NCI-H1930 (cell line): ENCODE measurements at regions not wholly inside any gene's neighbourhood (a gene's known extent, or its start where the extent isn't known, plus 50 kb on each side); places are given as distances from the start of the nearest gene placed in this dataset.
"Not testable (repeated sequence)": the region's sequence is repeated elsewhere in the genome, so short reads cannot be mapped to it uniquely, and the experiment has no call there.

Experiments used
- DNase-seq, 2 experiments: peaks; one replicate each; lab custom pipeline; 2025; lab: John Stamatoyannopoulos, UW

DNA sequence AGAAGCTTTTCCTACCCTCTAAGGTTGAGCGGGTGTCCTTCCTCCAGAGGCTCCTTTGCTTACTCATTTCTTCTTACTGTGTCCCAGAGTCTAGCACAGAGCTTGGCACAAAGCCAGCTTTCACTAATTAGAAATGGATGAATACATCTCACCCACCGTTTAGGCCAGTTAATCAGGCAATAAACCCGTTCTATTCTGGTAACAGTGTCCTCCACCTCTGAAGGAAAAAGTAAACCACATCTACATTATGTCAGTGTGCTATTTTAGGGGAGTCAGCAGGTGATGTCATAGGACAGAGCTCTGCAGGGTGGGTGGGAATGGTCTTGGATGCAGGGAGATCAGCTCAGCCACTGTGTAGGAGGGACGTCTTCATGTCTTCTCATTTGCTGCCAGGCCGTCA, 109.2 kb downstream of the OSTF1 start:
- DNase-seq: no peak

DNA sequence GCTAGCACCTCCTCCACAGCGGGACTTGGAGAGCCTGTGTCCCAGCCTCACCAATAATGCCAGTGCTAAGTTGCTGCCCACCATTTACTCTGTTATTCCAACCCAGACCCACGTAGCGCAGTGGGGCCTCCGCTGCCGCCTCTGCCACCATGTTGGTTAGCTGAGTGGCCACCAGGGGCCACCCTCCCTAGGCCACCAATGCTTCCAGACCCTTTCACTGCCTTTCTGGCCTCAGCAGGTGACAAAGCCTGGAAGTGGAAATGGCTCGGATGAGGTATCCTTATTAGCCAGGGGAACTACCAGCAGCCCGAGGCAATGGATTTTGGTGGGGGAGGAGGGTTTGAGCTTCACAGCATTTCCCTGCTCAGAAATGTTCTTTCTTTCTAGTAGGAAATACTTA, 110.1 kb downstream of the OSTF1 start:
- DNase-seq: no peak

DNA sequence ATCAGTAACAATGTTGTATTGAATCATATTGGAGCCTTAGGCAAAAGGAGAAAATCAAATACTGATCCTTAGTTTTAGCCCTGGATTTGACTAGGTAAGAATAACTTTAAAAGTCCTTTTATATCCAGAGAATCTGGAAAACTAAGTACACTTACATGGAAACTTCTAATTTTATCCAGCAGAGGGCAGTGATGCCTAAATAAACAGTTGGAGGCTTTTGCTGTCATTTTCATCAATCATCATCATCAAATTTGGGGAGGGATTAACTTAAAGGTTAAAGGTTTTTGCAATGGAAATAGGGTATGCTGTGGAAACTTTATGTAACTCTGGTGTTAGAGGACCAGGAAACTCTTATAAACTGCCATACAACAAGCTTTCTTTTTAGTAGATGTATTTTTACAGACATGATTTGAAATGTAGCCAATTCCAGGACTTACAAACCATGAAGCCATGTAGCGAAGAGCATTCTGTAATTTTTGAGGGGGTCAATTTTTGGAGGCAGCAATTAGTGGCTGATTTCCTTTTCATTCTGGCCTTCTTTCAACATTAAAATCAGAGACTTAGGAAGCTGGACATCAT, 112.7 kb downstream of the OSTF1 start:
- DNase-seq: peak in 1 of 2 experiments; percentile 31

DNA sequence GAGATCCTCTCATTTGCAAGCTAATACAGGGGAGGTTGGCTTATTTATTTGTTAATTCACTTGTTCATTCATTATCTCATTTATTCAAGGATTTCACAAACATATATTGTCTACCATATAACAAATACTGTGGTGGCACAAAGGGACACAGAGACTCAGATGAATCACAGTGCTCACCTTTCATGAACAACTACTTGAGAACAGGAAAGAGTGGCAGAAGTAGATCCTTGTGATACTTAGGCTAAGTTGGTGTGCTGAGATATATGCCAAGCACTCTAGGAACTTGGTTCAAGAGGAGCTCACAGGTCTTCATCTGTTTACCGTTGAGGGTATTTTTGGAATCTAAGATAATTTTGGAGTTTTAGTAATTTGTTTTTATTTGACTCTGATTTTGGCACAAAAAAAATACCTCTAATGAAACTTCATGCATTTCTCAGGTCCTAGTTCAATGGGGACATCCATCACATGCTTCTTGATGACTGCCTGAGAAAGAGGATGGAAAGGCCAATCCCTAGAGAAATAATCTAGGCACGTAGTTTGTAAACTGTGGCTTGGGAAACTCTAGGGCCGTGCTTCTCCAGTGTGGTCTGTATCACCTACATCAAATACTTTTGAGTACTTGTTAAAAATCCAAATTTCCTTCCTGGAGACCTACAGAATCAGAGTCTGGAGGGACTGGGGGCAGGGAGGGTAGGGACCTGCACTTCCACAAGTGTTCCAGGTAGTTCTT, 113.3 kb downstream of the OSTF1 start:
- DNase-seq: no peak

DNA sequence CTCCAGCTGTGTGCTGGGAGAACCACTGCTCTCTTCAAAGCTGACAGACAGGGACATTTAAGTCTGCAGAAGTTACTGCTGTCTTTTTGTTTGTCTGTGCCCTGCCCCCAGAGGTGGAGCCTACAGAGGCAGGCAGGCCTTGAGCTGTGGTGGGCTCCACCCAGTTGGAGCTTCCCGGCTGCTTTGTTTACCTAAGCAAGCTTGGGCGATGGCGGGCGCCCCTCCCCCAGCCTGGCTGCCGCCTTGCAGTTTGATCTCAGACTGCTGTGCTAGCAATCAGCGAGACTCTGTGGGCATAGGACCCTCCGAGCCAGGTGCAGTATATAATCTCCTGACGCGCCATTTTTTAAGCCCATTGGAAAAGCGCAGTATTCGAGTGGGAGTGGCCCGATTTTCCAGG, 119.7 kb downstream of the OSTF1 start:
- not testable (repeated sequence) for DNase-seq

DNA sequence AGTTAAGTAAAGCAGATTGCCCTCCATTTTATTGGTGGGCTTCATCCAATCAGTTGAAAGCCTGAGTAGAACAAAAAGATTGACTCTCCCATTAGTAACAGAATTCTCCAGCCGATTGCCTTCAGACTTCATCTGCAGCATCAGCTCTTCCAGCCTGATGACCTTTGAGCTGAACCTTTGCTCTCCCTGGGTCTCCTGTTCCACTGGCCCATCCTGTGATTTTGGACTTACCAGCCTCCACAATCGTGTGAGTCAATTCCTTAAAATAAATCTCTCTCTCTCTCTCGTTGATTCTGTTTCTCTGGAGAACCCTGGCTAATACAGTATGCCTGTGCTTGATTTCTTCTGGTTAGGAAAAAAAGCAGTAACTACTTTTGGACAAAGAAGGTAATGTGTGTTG, 121.9 kb downstream of the OSTF1 start:
- DNase-seq: no peak

DNA sequence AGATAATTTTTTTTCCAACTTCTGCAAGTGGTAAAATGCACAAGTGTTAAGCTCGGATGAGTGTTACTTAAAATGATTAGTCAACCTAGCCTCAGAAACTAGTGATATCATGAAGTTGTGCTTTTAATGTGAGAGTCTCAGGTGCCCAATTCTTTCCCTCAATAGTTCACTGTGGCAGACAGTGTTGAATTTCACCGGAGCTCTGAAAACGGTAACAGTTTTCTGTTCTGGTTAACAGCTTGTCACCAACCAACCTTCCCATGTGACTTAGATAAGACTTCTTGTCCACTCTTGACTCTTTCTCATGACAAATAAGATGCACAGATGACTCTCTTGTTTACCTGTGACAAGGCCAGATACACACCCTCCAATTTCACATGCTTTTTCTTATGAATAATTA, 125.5 kb downstream of the OSTF1 start:
- DNase-seq: no peak

DNA sequence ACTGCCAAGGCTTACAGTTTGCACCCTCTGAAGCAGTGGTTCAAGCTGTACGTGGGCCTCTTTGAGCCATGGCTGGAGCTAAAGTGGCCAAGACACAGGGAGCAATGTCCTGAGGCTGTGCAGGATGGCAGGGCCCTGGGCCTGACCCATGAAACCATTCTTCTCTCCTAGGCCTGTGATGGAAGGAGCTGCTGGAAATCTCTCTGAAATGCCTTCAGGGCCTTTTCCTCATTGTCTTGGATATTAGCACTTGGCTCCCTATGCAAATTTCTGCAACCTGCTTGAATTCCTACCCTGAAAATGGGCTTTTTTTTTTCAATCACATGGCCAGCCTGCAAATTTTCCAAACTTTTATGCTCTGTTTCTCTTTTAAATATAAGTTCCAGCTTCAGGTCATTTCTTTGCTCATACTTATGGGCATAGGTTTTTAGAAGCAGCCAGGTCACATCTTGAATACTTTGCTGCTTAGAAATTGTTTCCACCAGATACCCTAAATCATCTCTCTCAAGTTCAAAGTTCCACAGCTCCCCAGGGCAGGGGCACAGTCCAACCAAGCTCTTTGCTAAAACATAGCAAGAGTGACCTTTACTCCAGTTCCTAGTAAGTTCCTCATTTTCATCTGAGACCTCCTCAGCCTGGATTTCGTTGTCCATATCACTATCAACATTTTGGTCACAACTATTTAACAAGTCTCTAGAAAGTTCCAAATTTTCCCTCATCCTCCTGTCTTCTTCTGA, 138.3 kb downstream of the OSTF1 start:
- DNase-seq: no peak

DNA sequence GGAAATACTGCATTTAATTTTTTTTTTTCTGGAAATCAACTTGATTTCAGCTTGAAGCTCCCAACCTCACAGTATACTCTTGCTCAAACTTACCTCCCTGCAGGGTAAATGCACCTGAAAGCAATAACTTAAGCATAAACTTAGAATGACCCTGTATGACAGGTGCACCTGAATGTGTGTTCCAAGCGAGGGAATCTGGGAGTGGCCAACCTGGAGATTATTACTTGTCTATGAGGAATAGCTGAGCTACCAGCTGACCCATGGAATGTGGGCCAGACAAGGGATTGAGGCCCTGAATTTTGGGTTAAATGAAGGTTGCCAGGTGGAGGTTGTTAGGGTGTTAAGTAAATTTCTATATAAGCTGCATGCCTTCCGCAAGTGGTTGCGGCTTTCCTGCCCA, 140.6 kb downstream of the OSTF1 start:
- no peak for DNase-seq

DNA sequence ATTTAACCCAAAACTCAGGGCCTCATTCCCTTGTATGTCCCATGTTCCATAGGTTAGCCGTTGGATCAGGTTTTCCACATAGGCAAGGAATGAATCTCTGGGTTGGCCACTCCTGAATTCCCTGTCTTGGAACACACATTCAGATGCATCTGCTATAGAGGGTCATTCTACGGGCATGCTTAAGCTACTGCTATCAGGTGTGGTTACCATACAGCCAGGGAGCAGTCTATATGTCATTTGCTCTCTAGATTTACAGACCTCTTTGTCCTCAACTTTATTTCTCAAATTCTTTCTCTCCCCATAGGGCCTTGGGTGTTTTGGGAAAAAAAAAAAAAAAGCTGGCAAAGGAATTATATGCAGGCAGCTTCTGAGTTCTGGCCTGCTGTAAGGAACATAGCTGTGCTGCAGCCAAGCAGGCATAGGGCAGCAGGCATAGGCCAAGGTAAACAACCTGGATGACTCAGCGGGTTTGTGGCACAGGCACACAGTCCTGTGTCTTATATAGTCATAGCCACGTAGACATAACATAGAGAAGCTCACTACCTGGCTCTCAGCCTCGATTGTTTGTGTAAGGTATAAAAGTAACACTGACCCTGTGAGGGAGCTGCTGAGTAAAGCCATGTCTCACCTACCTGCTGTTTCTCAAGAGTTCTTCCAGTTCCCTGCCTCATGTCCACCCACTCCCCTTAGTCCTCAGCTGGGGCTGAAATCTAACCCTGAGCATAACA, 141.5 kb downstream of the OSTF1 start:
- DNase-seq: no peak

DNA sequence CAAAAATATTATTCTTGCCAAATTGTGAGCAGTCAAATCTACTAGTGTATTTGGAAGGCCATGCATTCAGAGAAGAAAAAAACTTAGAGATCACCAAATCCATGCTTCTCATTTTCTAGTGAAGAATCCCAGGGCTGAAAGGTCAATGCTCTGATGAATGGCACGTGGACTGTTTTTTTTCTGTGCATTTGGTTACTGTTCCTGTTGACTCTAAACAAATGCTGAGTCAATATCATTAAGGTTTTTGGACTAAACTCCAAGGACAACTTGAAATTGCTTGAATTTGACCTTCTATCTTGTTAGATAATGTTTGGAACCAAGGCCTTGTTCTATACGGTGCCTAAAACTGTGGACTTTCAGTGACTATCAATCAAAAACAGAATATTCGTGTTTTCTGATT, 142.2 kb downstream of the OSTF1 start:
- no peak for DNase-seq

DNA sequence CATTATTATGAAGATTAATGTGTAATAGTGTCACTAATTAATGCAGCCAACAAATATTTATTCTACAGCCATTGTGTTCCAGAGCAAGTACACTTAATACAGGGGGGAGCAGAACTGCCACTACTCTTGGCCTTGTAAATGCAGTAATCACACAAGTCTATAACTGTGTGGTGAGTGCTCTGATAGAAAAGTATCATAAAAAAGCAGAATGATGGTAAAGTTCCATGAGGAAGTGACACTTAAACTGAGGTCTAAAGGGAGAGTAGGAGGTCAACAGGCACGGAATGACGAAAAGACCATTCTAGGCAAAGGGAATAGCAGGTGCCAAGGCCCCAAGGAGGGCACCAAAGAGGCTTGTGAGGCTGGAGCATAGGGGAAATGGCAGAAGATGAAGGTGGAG, 142.9 kb downstream of the OSTF1 start:
- DNase-seq: no peak

DNA sequence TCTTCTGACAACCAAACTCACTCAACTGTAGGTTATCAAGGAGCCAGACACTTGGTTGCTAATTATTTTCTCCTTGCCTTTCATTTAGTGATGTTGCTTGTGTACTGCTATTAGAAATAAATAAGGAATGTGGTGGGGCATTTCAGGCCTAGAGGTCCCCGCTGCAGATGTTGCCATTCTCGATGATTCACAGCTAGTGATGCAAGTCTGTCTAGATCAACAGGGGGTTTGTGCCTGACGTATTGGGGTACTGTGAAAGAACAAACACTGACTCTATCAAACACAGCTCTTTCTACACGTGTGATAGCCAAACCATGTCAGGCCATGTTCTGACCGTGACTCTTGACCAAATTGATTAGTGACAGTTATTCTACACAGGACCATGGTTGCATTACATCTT, 144.7 kb downstream of the OSTF1 start:
- no peak for DNase-seq

DNA sequence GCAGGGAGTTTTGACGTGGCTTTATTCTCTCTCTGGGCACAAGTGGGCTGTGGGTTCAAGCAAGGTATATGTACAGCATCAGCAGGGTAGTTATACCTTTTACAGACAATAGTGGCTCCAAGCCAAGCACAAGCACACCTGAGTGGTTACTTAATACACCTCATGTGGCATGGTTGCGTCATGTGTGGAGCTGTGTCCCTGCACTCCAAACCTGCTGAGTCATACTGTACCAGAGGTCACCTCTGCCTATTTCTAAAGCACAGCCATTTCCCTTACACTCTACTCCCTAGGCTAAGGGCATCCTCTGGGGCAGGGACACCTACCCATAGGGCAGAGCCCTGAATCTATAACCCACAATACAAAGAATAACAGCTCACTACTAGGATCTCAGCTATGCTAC, 147.3 kb downstream of the OSTF1 start:
- DNase-seq: no peak

DNA sequence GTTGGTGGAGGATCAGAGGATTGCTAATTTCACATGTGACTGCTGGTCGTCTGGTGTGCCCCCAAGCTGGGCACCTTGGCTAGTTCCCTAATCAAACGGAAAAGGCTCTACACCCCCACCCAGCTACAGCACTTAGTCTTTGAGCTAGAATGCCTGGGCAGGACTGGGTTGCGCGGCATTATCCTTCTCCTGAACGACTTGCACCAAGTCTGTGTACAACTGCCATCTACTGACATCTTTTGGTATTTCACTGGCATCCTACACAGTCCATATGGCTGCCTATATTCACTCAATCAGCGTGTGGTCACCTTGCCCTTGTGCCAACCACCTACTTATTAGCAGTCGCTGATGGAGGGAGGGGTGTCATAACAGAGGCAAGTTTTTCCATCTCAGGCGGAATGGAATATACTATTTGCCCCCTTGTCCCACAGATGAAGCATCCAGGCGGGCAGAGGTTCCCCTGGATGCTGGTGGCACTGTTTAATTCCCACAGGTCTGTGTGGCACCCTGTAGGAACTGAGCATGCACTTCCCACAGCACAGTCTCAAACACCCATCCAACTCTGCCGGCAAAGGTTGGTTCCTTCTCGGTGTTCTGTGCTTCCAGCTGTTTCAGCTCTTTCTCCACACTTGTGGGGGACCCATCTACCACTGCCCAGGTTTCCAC, 150.1 kb downstream of the OSTF1 start:
- peak in 1 of 2 experiments; percentile 26 for DNase-seq

DNA sequence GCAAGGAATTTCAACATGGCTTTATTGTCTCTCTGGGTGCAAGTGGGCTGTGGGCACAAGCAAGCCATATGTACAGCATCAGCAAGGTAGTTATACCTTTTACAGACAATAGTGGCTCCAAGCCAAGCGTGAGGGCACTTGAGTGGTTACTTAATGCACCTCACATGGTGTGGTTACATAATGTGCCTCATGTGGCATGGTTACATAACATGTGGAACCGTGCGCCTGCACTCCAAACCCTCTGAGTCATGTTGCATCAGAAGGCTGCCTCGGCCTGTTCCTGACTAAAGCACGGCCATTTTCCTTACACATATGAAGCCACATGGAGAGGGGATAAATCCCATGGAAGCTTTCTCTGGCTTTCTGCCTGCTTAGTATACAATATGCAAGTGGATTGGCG, 150.9 kb downstream of the OSTF1 start:
- no peak for DNase-seq

DNA sequence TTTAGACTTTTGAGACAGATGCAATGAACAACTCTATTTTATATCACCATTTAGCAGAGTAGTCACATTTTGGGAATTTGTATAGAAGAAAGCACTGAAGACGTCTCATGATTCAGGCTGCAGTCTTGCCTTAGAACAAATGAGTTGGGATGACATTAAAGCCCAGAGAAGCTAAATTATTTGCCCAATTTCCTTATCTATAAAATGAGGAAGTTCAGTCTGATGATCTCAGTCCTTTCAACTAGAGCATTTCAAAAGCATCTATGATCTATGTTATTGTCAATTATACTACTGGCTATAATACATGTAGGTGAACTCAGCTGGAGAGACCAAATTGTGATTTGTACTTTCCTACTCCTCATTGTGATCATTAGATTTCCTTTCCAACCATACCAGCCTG, 154.1 kb downstream of the OSTF1 start:
- DNase-seq: no peak

DNA sequence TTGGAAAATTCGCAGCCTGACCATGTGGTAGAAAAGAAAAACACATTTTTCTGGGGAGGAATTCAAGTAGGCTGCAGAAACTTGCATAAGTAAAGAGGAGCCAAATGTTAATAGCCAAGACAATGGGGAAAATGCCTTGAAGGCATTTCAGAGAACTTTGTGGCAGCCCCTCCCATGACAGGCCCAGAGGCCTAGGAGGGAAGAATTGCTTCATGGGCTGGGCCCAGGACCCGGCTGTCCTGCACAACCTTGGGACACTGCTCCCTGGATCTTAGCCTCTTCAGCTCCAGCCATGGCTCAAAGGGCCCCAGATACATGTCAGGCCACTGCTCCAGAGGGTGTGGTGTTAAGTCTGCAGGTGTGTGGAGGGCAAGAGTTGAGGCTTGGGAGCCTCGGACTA, 158.6 kb downstream of the OSTF1 start:
- DNase-seq: no peak

DNA sequence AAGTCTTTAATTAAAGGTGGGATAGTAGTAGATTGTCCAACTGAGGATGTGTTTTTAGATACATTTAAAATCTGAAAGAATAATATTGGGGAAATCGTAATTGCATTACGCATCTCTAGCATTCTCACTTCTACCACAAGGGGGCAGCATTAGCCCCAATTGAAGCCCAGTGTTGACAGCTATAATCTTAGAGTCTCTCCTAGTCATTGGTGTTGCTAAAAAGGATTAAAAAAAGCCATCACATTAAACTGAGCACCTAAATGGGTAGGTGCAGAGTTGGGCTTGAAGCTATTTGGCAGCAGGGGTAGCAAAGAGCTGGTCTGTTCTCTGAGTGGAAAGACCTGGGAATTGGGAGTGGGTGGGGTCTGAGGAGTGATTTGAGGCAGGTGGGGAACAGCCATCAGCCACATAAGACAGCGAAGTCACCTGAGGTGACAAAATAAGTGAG, 177.2 kb downstream of the OSTF1 start:
- DNase-seq: peak; percentile 5 to 34

DNA sequence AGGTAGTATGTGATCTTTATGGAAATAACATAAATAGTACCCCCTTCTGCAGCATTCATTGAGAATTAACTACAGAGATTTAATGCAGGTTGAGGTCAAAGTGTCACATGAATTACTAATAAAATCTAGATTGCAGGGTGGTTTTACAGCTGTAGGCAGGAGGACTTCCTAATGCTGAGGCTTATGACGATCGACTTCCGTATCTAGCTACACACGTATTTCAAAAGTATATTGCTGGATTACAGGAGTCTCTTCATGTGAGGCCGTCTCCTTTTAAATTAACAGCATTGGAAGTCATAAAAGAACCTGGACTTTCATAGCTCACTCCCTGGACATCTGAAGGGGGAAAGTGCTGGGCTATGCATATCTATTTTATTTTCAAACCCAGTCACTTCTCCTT, 180.9 kb downstream of the OSTF1 start:
- DNase-seq: no peak

DNA sequence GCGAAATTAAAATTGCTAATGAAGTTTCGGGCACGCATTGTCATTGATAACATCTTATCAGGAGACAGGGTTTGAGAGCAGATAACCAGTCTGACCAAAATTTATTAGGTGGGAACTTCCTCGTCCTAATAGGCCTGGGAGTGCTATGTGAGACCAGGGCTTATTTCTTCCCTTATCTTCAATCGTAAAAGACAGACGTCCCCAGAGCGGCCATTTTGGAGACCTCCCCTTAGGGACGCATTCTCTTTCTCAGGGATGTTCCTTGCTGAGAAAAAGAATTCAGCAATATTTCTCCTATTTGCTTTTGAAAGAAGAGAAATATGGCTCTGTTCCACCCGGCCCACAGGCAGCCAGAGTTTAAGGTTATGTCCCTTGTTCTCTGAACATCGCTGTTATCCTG, 184.7 kb downstream of the OSTF1 start:
- not testable (repeated sequence) for DNase-seq

DNA sequence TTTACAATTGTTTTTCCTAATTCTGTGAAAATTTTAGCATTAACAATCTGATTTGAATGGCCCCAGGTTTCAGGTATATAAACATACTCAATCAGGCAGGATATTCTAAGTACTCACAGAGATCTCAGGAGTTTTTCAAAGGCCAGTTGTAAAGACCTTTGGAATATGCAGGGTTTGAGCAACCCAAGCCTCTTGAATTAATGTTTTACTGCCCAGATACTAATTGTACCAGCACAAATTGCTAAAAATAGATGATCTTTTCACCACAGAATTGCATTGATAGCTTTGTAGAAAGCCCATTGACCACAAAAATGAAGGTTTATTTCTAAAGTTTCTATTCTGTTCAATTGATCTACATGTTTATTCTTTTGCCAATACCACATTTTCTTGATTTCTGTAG, 186.5 kb downstream of the OSTF1 start:
- DNase-seq: no peak
